Osteoblast (primary cell): ENCODE measurements at regions not wholly inside any gene's neighbourhood (a gene's known extent, or its start where the extent isn't known, plus 50 kb on each side); places are given as distances from the start of the nearest gene placed in this dataset.

Experiments
- DNase-seq: peaks from one replicate; pipeline ENCODE4 v3.0.0; 2011; ENCODE audit warnings: low spot score, mixed read lengths; ENCODE audit not compliant: insufficient read length; ENCODE audit errors: missing footprints
- H2AFZ ChIP-seq: 2 replicates; pipeline ENCODE4 v1.6.0; 2011; ENCODE audit warnings: mild to moderate bottlenecking, low read length
- H3K27ac ChIP-seq: 2 replicates; pipeline ENCODE4 v1.5.1; 2011; ENCODE audit warnings: mild to moderate bottlenecking, low read depth, low read length, moderate library complexity
- H3K27me3 ChIP-seq: 2 replicates; pipeline ENCODE4 v1.6.0; 2012; ENCODE audit warnings: mild to moderate bottlenecking, control low read depth, inconsistent platforms, low read length, moderate library complexity; ENCODE audit not compliant: insufficient read depth
- H3K36me3 ChIP-seq: 2 replicates; pipeline ENCODE4 v1.5.1; 2011; ENCODE audit warnings: mild to moderate bottlenecking, low read length, control low read depth, moderate library complexity; ENCODE audit not compliant: insufficient read depth
- H3K4me1 ChIP-seq: 2 replicates; pipeline ENCODE4 v1.5.1; 2011; ENCODE audit warnings: mild to moderate bottlenecking, low read length, control low read depth, moderate library complexity; ENCODE audit not compliant: insufficient read depth
- H3K4me2 ChIP-seq: 2 replicates; pipeline ENCODE4 v1.6.0; 2011; ENCODE audit warnings: mild to moderate bottlenecking, low read length; ENCODE audit not compliant: insufficient read depth
- H3K4me3 ChIP-seq: fragments of 200-600 bp; sonication (generic); 3 replicates; pipeline ENCODE4 v1.5.1; 2012; ENCODE audit warnings: mild to moderate bottlenecking, low read length, inconsistent platforms; ENCODE audit not compliant: insufficient read depth
- H3K79me2 ChIP-seq: 2 replicates; pipeline ENCODE4 v1.6.0; 2012; ENCODE audit warnings: mild to moderate bottlenecking, low read length, control low read depth, inconsistent platforms; ENCODE audit not compliant: insufficient read depth
- H3K9me3 ChIP-seq: 2 replicates; pipeline ENCODE4 v1.5.1; 2011; ENCODE audit warnings: low read depth, low read length, control low read depth
- H4K20me1 ChIP-seq: 2 replicates; pipeline ENCODE4 v1.6.0; 2012; ENCODE audit warnings: mild to moderate bottlenecking, low read length, control low read depth; ENCODE audit not compliant: insufficient read depth
- TF ChIP-seq, protein P1 (sequence below): IDR thresholded peaks from 2 replicates; pipeline ENCODE4 v1.5.1; 2011; ENCODE audit warnings: mild to moderate bottlenecking, low read depth, low read length, moderate library complexity; ENCODE audit errors: extremely low read depth

DNA sequence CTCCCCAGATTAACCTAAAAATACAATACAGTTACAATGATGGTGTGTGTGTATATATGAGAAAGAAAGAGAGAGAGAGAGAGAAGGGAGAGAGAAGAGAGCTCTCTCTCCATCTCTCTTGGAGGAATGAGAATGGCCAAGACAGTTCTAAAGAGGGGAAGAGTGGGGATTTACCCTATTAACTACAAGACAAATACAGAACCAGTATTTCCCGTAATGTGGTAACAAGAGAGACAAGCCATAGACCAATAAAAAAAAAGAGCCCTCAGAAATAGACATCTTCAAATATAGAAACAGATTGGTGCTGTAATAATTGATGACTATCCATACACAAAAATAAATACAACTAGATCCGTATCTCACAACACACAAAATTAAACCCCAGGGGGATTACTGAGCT lies 87.0 kb downstream of the NSMCE3 start:
- Histone ChIP-seq H3K4me3 (no peak overlapping the region), H3K79me2 (no peaks in the 10 kb centered on the region), H3K36me3 (no peaks in the 10 kb centered on the region), H3K27me3 (no peaks in the 10 kb centered on the region), H3K27ac (no peak overlapping the region), H3K9me3 (no peaks in the 10 kb centered on the region), H4K20me1 (no peaks in the 10 kb centered on the region), H3K4me1 (no peaks in the 10 kb centered on the region), H2AFZ (no peak overlapping the region), H3K4me2 (no peak overlapping the region)
- DNase-seq = no peak
- TF ChIP-seq, protein P1, sequence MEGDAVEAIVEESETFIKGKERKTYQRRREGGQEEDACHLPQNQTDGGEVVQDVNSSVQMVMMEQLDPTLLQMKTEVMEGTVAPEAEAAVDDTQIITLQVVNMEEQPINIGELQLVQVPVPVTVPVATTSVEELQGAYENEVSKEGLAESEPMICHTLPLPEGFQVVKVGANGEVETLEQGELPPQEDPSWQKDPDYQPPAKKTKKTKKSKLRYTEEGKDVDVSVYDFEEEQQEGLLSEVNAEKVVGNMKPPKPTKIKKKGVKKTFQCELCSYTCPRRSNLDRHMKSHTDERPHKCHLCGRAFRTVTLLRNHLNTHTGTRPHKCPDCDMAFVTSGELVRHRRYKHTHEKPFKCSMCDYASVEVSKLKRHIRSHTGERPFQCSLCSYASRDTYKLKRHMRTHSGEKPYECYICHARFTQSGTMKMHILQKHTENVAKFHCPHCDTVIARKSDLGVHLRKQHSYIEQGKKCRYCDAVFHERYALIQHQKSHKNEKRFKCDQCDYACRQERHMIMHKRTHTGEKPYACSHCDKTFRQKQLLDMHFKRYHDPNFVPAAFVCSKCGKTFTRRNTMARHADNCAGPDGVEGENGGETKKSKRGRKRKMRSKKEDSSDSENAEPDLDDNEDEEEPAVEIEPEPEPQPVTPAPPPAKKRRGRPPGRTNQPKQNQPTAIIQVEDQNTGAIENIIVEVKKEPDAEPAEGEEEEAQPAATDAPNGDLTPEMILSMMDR = no peak

DNA sequence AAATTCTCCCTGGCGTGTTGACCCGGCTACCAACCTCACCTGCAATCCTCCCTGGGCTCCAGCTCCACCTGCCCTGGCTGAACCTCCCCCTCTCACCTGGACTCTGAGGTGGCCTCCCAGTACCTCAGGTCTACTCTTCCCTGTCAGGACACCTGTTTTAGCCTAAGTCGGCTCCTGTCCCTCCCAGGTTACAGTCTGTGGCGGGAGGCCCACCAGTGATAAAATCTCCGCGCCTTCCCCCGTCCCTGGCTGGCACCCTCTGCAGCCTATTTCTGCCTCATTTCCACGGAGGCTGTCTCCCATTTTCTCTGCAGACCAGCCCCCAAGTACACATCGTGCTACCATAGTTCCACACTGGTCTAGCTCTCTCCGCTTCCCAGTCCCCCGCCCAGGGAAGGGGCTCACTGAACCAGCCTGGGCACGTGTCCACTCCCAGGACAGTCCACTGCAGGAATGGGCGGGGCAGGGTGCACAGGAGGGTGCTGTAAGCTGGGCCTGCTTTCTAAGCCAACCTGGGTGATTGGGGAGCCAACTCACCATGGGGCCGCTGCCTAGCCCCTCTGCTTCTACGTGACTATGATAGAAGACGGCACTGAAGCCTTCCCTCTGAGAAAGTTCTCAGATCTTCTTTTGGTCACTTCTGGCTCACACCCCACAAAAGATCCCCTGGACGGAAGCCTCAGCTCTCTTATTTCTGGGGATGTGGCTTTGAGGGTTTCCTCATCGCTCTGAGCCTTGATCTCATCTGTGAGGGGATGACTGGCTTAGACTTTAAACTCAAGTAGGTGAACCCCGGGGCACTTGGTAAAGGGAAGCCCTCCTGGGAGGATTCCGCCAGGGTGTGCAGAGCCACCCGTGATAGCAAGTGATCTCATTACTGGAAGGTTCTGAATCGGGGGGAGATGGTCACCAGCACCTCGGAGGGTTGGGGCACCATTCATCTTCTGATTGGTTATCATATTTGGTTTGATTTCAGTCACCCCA lies 96.6 kb downstream of the NSMCE3 start:
- no peak for DNase-seq
- Histone ChIP-seq H3K36me3 (no peaks in the 10 kb centered on the region), H4K20me1 (no peaks in the 10 kb centered on the region), H3K27me3 (no peaks in the 10 kb centered on the region), H3K27ac (no peak overlapping the region), H3K4me3 (no peak overlapping the region), H3K4me2 (no peak overlapping the region), H3K4me1 (no peaks in the 10 kb centered on the region), H2AFZ (no peak overlapping the region), H3K79me2 (no peaks in the 10 kb centered on the region), H3K9me3 (no peaks in the 10 kb centered on the region)
- TF ChIP-seq, protein P1 = no peak

DNA sequence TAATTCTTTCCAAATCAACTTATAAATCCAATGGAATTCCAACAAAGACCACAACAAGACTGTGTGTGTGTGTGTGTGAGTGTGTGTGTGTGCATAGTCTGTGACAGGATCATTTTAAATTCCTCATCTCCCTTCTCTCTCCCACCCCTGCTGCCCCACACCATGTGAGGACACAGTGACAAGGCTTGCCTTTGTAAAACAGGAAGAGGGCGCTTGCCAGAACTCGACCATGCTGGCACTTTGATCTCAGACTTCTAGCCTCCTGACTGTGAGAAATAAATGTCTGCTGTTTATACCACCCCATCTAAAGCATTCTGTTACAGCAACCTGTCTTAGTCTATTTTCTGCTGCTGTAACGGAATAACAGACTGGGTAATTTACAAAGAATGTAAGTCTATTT lies 99.1 kb downstream of the NSMCE3 start:
- Histone ChIP-seq H3K27me3 (no peaks in the 10 kb centered on the region), H3K4me1 (no peaks in the 10 kb centered on the region), H3K79me2 (no peaks in the 10 kb centered on the region), H4K20me1 (no peaks in the 10 kb centered on the region), H3K4me2 (no peak overlapping the region), H3K9me3 (no peaks in the 10 kb centered on the region), H3K4me3 (no peak overlapping the region), H3K36me3 (no peaks in the 10 kb centered on the region), H2AFZ (no peak overlapping the region), H3K27ac (no peak overlapping the region)
- DNase-seq = no peak
- TF ChIP-seq, protein P1 = no peak
